PC-9 (cell line): ENCODE measurements at regions not wholly inside any gene's neighbourhood (a gene's known extent, or its start where the extent isn't known, plus 50 kb on each side); places are given as distances from the start of the nearest gene placed in this dataset.

Source experiments
- BruUV-seq: library from RNA; stranded (reverse); fragments of 400-500 nt; replicated peaks from 2 replicates; lab custom pipeline; 2021; lab: Mats Ljungman, UMichigan
- CTCF ChIA-PET: fragments of 300-600 bp; sonication (Branson Sonifier 250); formaldehyde crosslinking; loops from one replicate; lab custom pipeline; 2022; ENCODE audit warnings: antibody characterized with exemption; lab: Charles Lee
- POLR2A ChIA-PET: fragments of 300-600 bp; sonication (Branson Sonifier 250); formaldehyde crosslinking; loops from one replicate; lab custom pipeline; 2022; ENCODE audit warnings: antibody characterized with exemption; ENCODE audit not compliant: unreplicated experiment; lab: Charles Lee
- DNase-seq, 2 experiments: peaks; one replicate each; pipeline versions ENCODE4 v3.0.0 to v3.0.0-alpha.2; 2015 to 2022; ENCODE audit warnings: mixed read lengths in 1 of 2
- H2AFZ ChIP-seq: fragments of 200-600 bp; sonication (generic); 2 replicates; pipeline ENCODE4 v1.8.1; 2017; ENCODE audit warnings: antibody characterized with exemption
- H3F3A ChIP-seq: fragments of 200-600 bp; sonication (generic); 2 replicates; pipeline ENCODE4 v1.8.1; 2017; ENCODE audit warnings: antibody characterized with exemption, mild to moderate bottlenecking, low read depth; ENCODE audit not compliant: insufficient read depth
- H3K27ac ChIP-seq: fragments of 200-600 bp; sonication (generic); 2 replicates; pipeline ENCODE4 v1.6.1; 2016; ENCODE audit warnings: mixed run types
- H3K27me3 ChIP-seq: fragments of 200-600 bp; sonication (generic); 2 replicates; pipeline ENCODE4 v1.6.1; 2016; ENCODE audit warnings: low read depth, mixed run types; ENCODE audit not compliant: insufficient read depth
- H3K36me3 ChIP-seq: fragments of 200-600 bp; sonication (generic); 2 replicates; pipeline ENCODE4 v1.6.1; 2016; ENCODE audit warnings: low read depth, mixed run types
- H3K4me1 ChIP-seq: fragments of 200-600 bp; sonication (generic); replicated peaks from 2 replicates; pipeline ENCODE4 v1.6.1; 2016; ENCODE audit warnings: mixed run types; ENCODE audit not compliant: insufficient read depth
- H3K4me2 ChIP-seq: fragments of 200-600 bp; sonication (generic); 2 replicates; pipeline ENCODE4 v1.6.1; 2017; ENCODE audit warnings: mixed run types
- H3K4me3 ChIP-seq: fragments of 200-600 bp; sonication (generic); 2 replicates; pipeline ENCODE4 v1.6.1; 2016; ENCODE audit warnings: mixed run types
- H3K79me2 ChIP-seq: fragments of 200-600 bp; sonication (generic); 2 replicates; pipeline ENCODE4 v1.6.1; 2017; ENCODE audit warnings: low read depth, mixed run types
- H3K9me2 ChIP-seq: fragments of 200-600 bp; sonication (generic); 2 replicates; pipeline ENCODE4 v1.8.1; 2017; ENCODE audit warnings: mild to moderate bottlenecking; ENCODE audit not compliant: insufficient read depth
- H3K9me3 ChIP-seq: fragments of 200-600 bp; sonication (generic); 2 replicates; pipeline ENCODE4 v1.8.1; 2016; ENCODE audit warnings: low read depth; ENCODE audit not compliant: insufficient read depth
- H4K20me1 ChIP-seq: fragments of 200-600 bp; sonication (generic); 2 replicates; pipeline ENCODE4 v1.8.1; 2017; ENCODE audit not compliant: insufficient read depth
- CTCF ChIP-seq: fragments of 200-600 bp; sonication (generic); conservative IDR thresholded peaks from 2 replicates; pipeline ENCODE4 v1.6.1; 2017; ENCODE audit warnings: mixed run types, antibody characterized with exemption, mild to moderate bottlenecking, moderate library complexity
- EZH2 ChIP-seq: fragments of 200-600 bp; sonication (generic); IDR thresholded peaks from 2 replicates; pipeline ENCODE4 v1.8.0; 2017; ENCODE audit warnings: antibody characterized with exemption, low read depth
- intact Hi-C: fragments of 100-400 bp; cut with micrococcal nuclease; formaldehyde crosslinking; loops from one replicate; pipeline ENCODE4 v1.10.0; 2022; ENCODE audit not compliant: unreplicated experiment

GRCh38 chr4:35189988-35190613 is 1054.2 kb downstream of the ARAP2 start:
- POLR2A ChIA-PET = interaction anchor here (0.8 kb wide), 1 partner anchor 642 kb away, joined by 8 read pairs; no protein-coding TSS in a partner anchor

GRCh38 chr4:35201403-35201802 is 1042.9 kb downstream of the ARAP2 start:
- Histone ChIP-seq H2AFZ (no peak overlapping the region), H3K4me1 (no peaks in the 10 kb centered on the region), H3K4me2 (no peak overlapping the region), H3F3A (no peaks in the 10 kb centered on the region), H3K9me2 (no peaks in the 10 kb centered on the region), H3K27me3 (no peaks in the 10 kb centered on the region), H4K20me1 (no peaks in the 10 kb centered on the region), H3K4me3 (no peak overlapping the region), H3K36me3 (no peaks in the 10 kb centered on the region), H3K9me3 (no peaks in the 10 kb centered on the region), H3K79me2 (no peaks in the 10 kb centered on the region), H3K27ac (no peak overlapping the region)
- no peak for DNase-seq
- POLR2A ChIA-PET = no interaction called here
- no TSS peak for BruUV-seq
- CTCF ChIA-PET = no interaction called here
- TF ChIP-seq CTCF = no peak
- TF ChIP-seq EZH2 = no peak
- intact Hi-C loops = no loop called here

More at GRCh38 chr4:35189988-35190613, 1054.2 kb downstream of the ARAP2 start:
- Histone ChIP-seq H3K9me2 (no peaks in the 10 kb centered on the region), H3K27me3 (no peaks in the 10 kb centered on the region), H3K36me3 (no peaks in the 10 kb centered on the region), H3K4me2 (no peak overlapping the region), H3K27ac (no peak overlapping the region), H3F3A (no peaks in the 10 kb centered on the region), H3K4me1 (no peaks in the 10 kb centered on the region), H3K9me3 (no peaks in the 10 kb centered on the region), H4K20me1 (no peaks in the 10 kb centered on the region), H3K4me3 (no peak overlapping the region), H3K79me2 (no peaks in the 10 kb centered on the region), H2AFZ (no peak overlapping the region)
- TF ChIP-seq EZH2 (no peak), CTCF (no peak)
- intact Hi-C loops = no loop called here
- no TSS peak for BruUV-seq
- DNase-seq = no peak
- CTCF ChIA-PET = no interaction called here

GRCh38 chr4:35216636-35217035 is 1027.7 kb downstream of the ARAP2 start:
- Histone ChIP-seq H3K79me2 (no peaks in the 10 kb centered on the region), H3K9me2 (no peaks in the 10 kb centered on the region), H3K27me3 (no peaks in the 10 kb centered on the region), H3K36me3 (no peaks in the 10 kb centered on the region), H3K4me3 (no peak overlapping the region), H3K9me3 (no peaks in the 10 kb centered on the region; the same call in 1 of the 2 replicates), H3K27ac (no peak overlapping the region), H4K20me1 (no peaks in the 10 kb centered on the region), H3K4me2 (no peak overlapping the region), H3K4me1 (no peaks in the 10 kb centered on the region), H3F3A (no peaks in the 10 kb centered on the region), H2AFZ (no peak overlapping the region)
- CTCF ChIA-PET = no interaction called here
- BruUV-seq = no TSS peak
- POLR2A ChIA-PET = no interaction called here
- intact Hi-C loops = no loop called here
- DNase-seq = no peak
- no peak for TF ChIP-seq EZH2
- no peak for TF ChIP-seq CTCF
